Esophagus squamous epithelium (tissue), 4 donors: ENCODE measurements at regions not wholly inside any gene's neighbourhood (a gene's known extent, or its start where the extent isn't known, plus 50 kb on each side); places are given as distances from the start of the nearest gene placed in this dataset.

Experiments
- POLR2A ChIP-seq, 4 donors: fragments of 450-650 bp; IDR thresholded peaks; one replicate each; pipeline ENCODE4 v1.6.1; 2017; ENCODE audit warnings: antibody characterized with exemption in 4 of 4, mild to moderate bottlenecking in 4 of 4, moderate library complexity in 3 of 4
- TF ChIP-seq, protein P1 (sequence below), 6 experiments: fragments of 450-650 bp in 4 of 6; fragments of 200-600 bp in 2 of 6; sonication (generic) in 2 of 6; IDR thresholded peaks; one replicate each; pipeline ENCODE4 v1.5.1; 2016 to 2019; ENCODE audit warnings: antibody characterized with exemption in 6 of 6, mild to moderate bottlenecking in 4 of 6, moderate library complexity in 4 of 6

DNA sequence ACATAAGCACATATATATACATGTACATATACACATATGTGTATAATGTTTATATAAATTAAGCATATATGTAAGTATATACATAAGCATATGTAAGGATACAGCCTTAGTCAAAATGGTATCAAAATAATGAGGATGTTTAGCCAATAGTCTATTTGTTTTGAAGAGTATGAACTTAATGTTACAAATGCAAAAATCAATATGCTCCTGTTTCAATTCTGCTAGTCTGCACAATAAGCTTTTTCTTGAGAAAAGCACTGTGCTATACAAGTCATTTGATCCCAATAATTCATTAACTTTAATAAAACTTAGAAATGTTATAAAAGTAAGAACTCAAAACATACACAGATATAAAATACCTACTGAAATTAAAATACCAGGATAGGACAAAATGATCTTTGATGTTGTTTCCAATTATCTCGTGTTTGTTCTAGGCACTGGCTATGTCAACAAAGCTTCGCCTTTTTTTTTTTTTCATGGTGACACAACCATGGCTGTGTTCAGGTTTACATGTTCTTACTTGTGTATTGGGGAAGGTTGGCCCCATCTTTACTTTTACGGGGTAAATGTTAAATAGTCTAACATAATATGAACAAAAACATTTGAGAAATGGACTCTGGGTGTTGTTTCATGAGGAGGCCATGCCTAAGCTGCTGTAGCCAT is 271.1 kb upstream of the CDH19 start:
- no peak for TF ChIP-seq POLR2A (IDR thresholded peaks at IDR 0.05)
- TF ChIP-seq, protein P1, sequence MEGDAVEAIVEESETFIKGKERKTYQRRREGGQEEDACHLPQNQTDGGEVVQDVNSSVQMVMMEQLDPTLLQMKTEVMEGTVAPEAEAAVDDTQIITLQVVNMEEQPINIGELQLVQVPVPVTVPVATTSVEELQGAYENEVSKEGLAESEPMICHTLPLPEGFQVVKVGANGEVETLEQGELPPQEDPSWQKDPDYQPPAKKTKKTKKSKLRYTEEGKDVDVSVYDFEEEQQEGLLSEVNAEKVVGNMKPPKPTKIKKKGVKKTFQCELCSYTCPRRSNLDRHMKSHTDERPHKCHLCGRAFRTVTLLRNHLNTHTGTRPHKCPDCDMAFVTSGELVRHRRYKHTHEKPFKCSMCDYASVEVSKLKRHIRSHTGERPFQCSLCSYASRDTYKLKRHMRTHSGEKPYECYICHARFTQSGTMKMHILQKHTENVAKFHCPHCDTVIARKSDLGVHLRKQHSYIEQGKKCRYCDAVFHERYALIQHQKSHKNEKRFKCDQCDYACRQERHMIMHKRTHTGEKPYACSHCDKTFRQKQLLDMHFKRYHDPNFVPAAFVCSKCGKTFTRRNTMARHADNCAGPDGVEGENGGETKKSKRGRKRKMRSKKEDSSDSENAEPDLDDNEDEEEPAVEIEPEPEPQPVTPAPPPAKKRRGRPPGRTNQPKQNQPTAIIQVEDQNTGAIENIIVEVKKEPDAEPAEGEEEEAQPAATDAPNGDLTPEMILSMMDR (IDR thresholded peaks at IDR 0.05), result no peak
